Fibroblast of mammary gland (primary cell): ENCODE measurements at regions not wholly inside any gene's neighbourhood (a gene's known extent, or its start where the extent isn't known, plus 50 kb on each side); places are given as distances from the start of the nearest gene placed in this dataset.

Experiments
- DNase-seq: peaks from one replicate; pipeline ENCODE4 v3.0.0-alpha.2; 2010; ENCODE audit warnings: low read depth
- H3K4me3 ChIP-seq: 2 replicates; pipeline ENCODE4 v1.5.1; 2011; ENCODE audit warnings: low read depth, mild to moderate bottlenecking, low read length, moderate library complexity; ENCODE audit not compliant: control insufficient read depth
- CTCF ChIP-seq: conservative IDR thresholded peaks from 2 replicates; pipeline ENCODE4 v1.5.1; 2011; ENCODE audit warnings: low read depth, low read length, inconsistent platforms; ENCODE audit not compliant: control insufficient read depth, insufficient read depth

GRCh38 chr5:111813537-111813936, 56.5 kb upstream of the NREP start:
- no peak for DNase-seq
- TF ChIP-seq CTCF: no peak
- H3K4me3 ChIP-seq: no peak overlapping the region

GRCh38 chr5:111810112-111810511, 53.1 kb upstream of the NREP start:
- peak; percentile 21 for DNase-seq
- no peak for TF ChIP-seq CTCF
- no peak overlapping the region for H3K4me3 ChIP-seq
